MV-4-11 (cell line): ENCODE measurements at regions not wholly inside any gene's neighbourhood (a gene's known extent, or its start where the extent isn't known, plus 50 kb on each side); places are given as distances from the start of the nearest gene placed in this dataset.
"Not testable (repeated sequence)": the region's sequence is repeated elsewhere in the genome, so short reads cannot be mapped to it uniquely, and the experiment has no call there.

Experiments used
- DNase-seq: peaks from one replicate; lab custom pipeline; 2025; lab: John Stamatoyannopoulos, UW

DNA sequence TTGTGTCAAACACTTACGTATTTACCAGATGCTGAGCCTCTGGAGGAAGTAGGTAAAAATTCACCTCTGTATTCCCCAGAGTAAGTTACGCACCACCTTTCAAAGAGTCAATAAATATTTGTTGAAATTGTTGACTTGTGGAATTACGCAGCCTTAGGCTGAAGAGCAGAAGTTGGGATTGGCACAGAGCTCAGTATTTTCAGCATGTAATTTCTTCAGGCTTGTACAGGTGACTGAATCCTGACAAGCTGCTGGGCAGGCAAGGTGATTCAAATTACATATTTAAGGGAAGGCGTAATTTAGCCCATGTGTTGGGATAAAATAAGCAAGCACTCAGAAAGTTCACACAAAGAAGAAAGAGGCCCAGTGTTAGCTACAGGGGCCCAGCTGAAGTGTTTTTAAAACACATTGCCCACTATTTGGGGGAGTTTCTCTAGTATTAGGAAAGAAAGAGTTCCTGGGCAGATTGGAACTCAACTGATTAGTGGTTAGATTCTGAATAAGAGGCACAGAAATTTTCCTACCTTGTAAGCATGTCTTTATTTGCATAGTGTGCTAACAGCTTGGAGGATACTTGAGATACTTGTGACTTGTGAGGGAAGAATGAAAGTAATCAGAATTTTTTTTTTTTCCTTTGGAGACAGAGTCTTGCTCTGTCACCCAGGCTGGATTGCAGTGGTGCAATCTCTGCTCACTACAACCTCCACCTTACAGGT, 165.3 kb upstream of the FBXL7 start:
- DNase-seq: no peak

GRCh38 chr5:15333091-15333490, 166.9 kb upstream of the FBXL7 start:
- no peak for DNase-seq

DNA sequence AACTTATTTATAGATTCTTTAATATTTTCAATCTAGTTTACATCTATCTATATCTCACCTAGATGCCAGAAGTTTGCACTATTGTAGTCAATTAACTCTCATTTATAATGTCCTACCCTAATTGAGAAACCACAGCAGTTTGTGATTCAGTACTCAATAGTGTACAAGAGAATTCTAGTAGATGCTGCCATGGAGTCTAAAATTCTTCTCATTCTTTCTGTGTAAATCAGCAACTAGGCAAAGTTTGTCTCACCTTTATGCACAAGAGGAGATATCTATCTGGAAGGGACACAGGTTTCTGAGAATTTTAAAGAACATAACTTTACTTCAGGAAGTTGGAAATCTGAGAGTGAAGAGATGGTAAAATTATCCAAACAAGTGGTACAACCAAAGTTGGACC, 173.0 kb upstream of the FBXL7 start:
- no peak for DNase-seq

- DNase-seq: no peak
These were observed 173.5 kb upstream of the FBXL7 start for GRCh38 chr5:15326471-15326870.

- DNase-seq: no peak
These were observed 177.6 kb upstream of the FBXL7 start for GRCh38 chr5:15322421-15322820.

DNA sequence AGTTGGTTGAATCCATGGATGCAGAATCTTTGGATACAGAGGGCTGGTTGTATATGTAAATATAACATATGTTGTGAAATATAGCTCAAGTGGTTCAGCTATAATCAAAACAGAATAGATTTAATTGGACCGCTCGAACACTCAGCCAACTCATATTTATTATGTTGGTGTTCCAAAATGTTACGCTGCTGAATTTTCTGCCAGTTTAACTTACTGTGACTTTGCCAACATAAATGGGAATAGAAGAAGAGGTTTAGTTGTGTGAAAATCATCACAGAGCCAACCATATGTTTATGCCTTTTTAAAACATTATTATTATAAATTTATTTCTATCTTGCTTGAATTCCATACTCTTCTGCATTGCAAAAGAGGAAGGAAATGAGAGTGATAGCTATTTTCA, 178.2 kb upstream of the FBXL7 start:
- DNase-seq: no peak

- no peak for DNase-seq
These were observed 179.1 kb upstream of the FBXL7 start for GRCh38 chr5:15320871-15321270.

GRCh38 chr5:15304914-15305834, 194.8 kb upstream of the FBXL7 start:
- no peak for DNase-seq

DNA sequence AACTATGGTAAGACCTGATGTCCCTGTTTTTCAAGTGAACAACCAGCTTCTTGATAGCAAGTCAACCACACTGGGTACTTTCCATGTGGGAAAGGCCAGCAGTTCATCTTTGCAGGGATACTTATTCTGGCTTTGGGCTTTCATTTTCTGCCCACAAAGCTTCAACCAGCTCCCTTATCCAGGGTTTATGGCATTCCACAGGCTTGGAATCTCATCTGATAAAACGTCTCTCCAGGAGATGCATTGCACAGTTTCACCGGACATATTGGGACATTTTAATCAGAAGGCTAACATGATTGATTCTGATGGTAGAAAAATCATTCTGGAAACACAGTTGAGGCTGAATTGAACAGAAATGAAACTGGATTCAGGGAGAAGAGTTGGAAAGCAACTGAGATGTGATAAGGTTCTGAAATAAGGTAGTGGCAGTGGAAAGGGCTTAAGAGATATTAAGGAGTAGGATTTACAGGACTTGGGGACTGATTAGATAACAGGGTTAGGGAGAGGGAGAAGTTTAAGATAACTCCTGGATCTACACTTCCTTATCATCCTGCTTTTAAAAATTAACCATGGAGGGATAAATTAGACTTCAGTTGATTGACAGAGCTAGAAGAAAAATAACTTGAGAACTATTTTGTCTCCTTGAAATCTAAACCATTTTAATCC, 195.8 kb upstream of the FBXL7 start:
- no peak for DNase-seq

GRCh38 chr5:15300141-15300540, 199.8 kb upstream of the FBXL7 start:
- DNase-seq: no peak

GRCh38 chr5:15290953-15291352, 209.0 kb upstream of the FBXL7 start:
- DNase-seq: no peak

GRCh38 chr5:15286650-15287049, 213.3 kb upstream of the FBXL7 start:
- DNase-seq: no peak

DNA sequence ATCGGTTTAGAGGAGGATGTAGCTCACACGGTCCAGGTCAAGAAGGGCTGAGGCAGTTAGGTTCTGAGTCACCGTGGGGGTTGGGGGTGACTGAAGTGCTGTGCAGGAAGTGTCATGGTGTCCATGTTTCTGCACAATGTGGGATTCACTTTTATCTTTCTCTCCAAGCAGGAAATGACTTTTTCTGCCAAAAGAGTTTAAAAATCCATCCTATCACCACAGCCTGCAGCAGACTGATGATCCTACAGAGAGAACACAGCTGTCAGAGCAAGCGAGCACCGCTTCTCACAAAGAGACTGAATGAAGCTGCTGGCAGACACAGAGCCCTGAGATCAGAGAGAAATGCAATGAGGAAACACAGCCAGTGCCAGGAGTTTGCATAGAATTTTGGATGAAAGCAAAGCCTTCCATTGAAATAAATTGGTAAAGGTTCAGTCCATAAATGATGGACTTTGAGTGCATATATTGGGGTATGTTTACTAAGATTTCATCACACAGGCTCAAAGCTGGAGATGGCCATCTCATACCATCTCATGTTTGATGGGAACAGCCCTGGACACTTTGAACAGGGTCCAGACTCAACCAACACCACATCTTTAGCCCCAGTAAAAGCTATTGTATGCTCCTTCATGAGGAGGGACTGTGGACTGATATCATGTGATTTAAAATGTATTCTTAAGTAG, 213.9 kb upstream of the FBXL7 start:
- DNase-seq: peak; percentile 17

DNA sequence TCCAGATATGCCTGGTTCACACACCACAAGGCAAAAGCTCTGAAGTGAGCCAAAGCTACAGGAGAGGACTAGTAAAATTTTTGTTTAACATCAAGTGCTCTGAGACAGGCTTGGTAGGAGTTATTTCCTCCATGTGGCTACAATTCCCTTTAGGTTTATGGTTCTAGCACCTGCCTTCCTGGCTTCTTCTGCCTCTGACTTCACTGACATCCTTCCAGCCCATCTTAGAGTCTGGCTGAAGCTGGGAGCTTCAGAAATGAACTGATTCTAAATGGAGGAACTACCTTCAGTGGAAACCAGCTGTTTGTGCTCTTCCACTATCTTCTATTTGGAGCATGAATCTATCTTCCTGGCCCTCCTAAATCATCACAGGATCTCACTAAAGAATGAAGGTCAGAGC, 215.3 kb upstream of the FBXL7 start:
- no peak for DNase-seq

DNA sequence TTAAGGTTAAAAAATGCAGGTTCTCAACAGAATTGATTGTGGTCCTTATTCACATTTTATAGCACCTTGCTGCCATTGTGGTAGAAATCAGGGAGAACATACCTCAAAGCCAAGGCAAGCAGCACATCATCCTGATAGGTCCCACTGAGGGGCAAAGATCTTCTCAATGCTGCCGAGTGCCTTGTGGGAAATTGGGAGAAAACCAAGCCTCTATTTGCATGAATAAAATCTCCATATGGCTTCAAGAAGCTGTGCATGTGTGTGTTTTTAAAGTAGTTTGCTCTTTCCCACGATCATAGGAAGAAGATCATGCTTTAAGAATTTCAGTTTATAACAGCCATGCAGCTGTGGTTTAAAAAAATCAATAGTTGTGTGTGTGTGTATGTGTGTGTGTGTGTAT, 216.9 kb upstream of the FBXL7 start:
- DNase-seq: no peak

DNA sequence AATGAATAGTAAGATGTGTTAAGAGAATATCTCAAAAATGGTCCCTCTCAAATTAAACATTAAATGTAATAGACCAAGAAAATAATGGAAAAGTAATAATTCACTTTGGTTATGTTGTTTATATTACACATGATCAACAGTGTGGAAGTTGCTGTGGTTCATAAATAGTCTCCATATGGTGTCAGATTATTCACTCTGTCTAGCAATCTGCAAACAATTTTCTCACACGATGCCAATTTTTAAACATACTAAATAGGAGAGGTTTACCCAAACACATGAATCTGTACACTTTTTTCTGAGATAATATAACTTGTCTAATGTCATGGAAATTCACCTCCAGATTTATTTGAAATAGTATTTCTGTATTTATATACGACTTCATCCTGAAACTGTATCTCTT, 217.4 kb upstream of the FBXL7 start:
- DNase-seq: no peak

DNA sequence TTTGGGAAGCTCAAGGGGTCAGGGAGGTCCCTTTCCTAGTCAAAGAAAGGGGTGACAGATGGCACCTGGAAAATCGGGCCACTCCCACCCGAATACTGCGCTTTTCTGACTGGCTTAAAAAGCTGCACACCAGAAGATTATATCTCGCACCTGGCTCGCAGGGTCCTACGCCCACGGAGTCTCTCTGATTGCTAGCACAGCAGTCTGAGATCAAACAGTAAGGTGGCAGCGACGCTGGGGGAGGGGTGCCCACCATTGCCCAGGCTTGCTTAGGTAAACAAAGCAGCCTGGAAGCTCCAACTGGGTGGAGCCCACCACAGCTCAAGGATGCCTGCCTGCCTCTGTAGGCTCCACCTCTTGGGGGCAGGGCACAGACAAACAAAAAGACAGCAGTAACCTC, 228.4 kb upstream of the FBXL7 start:
- DNase-seq: not testable (repeated sequence)

- no peak for DNase-seq
These were observed 232.0 kb upstream of the FBXL7 start for GRCh38 chr5:15267966-15268365.

DNA sequence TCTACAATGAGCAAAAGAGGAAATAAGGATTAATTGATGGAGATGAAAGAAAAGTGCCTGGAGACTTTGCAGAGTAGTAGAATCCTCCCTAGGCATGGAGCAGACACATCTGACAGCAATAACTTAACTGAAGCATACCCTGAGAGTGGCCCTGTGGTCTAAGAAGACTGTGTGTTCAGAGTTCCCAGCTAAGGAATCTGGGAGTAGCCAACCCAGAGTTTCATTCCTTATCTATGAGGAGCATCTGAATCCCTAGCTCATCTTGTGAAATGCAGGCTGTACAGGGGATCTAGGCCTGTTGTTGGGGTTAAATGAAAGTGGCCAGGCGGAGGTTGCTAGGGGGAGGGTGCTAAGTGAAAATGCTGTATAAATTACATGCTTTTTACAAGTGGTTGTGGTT, 233.1 kb upstream of the FBXL7 start:
- DNase-seq: no peak

- DNase-seq: no peak
These were observed 233.8 kb upstream of the FBXL7 start for GRCh38 chr5:15266229-15266628.

- no peak for DNase-seq
These were observed 236.0 kb upstream of the FBXL7 start for GRCh38 chr5:15263942-15264341.

DNA sequence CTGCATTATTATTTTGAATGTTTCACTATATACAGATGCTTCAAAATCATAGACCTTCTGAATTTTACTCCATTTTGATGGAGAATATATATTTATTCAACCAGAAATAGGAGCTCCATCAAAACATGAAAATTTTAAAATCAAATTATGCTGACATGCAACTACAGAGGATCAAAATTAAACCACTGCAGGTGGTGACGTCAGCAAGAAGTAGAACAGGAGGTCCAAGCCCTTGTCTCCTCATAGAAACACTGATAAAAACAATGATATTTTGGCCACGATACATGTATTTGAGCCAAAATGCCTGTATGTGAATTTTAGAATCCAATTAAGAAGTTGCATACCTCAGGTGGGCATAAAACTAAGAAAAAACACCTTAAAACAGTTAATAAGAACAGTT, 236.6 kb upstream of the FBXL7 start:
- no peak for DNase-seq
